ENCODE measurements at regions not wholly inside any gene's neighbourhood (a gene's known extent, or its start where the extent isn't known, plus 50 kb on each side); places are given as distances from the start of the nearest gene placed in this dataset.

DNA sequence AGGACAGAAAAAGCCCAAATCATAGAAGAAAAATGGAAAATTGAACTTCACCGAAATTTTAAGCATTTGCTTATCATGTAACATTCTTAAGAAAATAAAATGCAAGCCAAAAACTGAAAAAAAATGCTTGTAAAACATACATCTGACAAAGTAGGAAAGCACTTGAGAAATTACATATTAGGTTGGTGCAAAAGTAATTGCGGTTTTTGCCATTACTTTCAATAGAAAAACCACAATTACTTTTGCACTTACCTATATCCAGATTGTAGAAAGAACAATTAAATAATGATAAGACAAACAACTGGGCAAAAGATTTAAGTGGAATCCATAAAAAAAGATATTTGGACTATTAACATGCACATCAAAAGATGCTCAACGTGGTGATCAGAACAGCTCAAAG lies 146.2 kb downstream of the TBXT start:
- TF ChIP-seq EZH2 (IDR thresholded peaks at IDR 0.05; ENCODE audit: insufficient read depth, poor library complexity, severe bottlenecking) (no peak), EZH2phosphoT487 (IDR thresholded peaks at IDR 0.05; ENCODE audit: insufficient read depth, low read depth) (no peak)
